ENCODE measurements at regions not wholly inside any gene's neighbourhood (a gene's known extent, or its start where the extent isn't known, plus 50 kb on each side); places are given as distances from the start of the nearest gene placed in this dataset.

DNA sequence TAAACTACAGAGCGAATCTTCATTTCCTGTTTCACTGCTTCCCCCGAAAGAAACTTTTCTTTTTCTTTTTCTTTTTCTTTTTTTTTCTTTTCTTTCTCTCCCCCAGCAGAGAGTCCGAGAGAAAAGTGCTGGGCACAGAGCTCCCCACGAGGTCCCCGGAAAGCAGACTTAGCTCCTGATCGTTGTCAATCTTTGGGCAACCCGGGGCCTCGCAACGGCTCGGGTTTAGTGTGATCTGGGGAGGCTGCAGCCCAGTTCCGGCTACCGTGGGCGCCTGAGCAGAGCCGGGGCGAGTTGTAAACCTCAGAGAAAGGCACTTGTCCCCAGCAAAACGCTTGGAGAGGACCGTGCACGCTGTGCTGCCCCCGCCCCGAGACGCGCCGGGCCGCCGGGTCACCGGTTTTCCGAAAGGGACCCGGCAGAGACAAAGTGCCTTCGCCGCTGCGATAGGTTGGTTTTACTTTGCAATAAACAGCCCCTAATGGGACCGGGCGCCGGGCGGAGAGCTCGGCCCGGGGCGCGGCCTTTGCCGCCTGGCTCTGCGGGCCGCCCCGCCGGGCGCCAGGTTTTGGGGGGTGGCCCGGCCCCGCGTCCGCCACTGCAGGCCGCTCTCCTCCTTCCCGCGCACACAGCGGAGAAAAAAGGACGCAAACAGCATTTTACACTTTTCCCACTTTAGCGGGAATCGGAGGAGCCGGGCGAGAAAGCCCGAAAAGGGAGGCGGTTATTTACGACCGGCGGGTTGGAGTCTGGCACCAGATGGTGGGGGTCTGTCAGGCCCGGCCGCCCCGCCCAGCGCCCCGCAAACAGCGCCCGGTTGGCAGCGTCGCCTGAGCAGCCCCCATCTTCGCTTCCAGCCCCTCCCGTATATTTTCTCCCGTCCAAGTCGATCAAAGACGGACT lies 136.0 kb downstream of the INSIG2 start:
- POLR2A ChIA-PET: no interaction called here
- no peaks in the 10 kb centered on the region for H3K79me2 ChIP-seq (ENCODE audit: insufficient read depth)
- no peaks in the 10 kb centered on the region for H3K9me3 ChIP-seq
- H3K27ac ChIP-seq (ENCODE audit: low read depth in 2 of 2, low read length in 1 of 2): no peak overlapping the region
- peak overlapping the region; percentile 69 for H3K4me2 ChIP-seq
- H3K4me1 ChIP-seq (ENCODE audit: control insufficient read depth in 1 of 2, insufficient read depth in 2 of 2, low read depth in 1 of 2, low read length in 1 of 2): peaks cover 0 to 5% of the 10 kb centered on the region in 2 experiments; a peak in 1 of 4 replicates
- H3K36me3 ChIP-seq (replicated peaks in 1 of 2; ENCODE audit: control insufficient read depth in 1 of 2, insufficient read depth in 2 of 2, low read length in 1 of 2): no peaks in the 10 kb centered on the region
- no peaks in the 10 kb centered on the region for H3K9me2 ChIP-seq
- no peaks in the 10 kb centered on the region; the same call in 1 of the 2 replicates for H4K20me1 ChIP-seq (ENCODE audit: insufficient read depth)
- H3F3A ChIP-seq (replicated peaks; ENCODE audit: insufficient read depth): no peaks in the 10 kb centered on the region
- CTCF ChIA-PET: interaction anchor here (0.9 to 5.5 kb wide), 4 partner anchors 9 to 658 kb away, joined by 3 to 57 read pairs (median 3); no protein-coding TSS in a partner anchor
- H3K4me3 ChIP-seq (ENCODE audit: low read depth in 2 of 2, low read length in 1 of 2): peak overlapping the region; percentile 21 to 34
- no peak overlapping the region for H3K9ac ChIP-seq
- peak overlapping the region; percentile 81; the same call in 1 of the 2 replicates for H2AFZ ChIP-seq (ENCODE audit: low read depth)
- 18% methylated on average over 31 of the region's 77 CpGs for WGBS (ENCODE audit: low lambda C conversion rate)
- DNase-seq: peak; percentile 50
- H3K27me3 ChIP-seq (ENCODE audit: insufficient read depth): peaks cover 68% of the 10 kb centered on the region
- TF ChIP-seq, protein P1, sequence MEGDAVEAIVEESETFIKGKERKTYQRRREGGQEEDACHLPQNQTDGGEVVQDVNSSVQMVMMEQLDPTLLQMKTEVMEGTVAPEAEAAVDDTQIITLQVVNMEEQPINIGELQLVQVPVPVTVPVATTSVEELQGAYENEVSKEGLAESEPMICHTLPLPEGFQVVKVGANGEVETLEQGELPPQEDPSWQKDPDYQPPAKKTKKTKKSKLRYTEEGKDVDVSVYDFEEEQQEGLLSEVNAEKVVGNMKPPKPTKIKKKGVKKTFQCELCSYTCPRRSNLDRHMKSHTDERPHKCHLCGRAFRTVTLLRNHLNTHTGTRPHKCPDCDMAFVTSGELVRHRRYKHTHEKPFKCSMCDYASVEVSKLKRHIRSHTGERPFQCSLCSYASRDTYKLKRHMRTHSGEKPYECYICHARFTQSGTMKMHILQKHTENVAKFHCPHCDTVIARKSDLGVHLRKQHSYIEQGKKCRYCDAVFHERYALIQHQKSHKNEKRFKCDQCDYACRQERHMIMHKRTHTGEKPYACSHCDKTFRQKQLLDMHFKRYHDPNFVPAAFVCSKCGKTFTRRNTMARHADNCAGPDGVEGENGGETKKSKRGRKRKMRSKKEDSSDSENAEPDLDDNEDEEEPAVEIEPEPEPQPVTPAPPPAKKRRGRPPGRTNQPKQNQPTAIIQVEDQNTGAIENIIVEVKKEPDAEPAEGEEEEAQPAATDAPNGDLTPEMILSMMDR (IDR thresholded peaks at IDR 0.05): no peak
- TF ChIP-seq EP300 (IDR thresholded peaks at IDR 0.05; ENCODE audit: borderline replicate concordance in 1 of 2, low read depth in 1 of 2, low read length in 1 of 2): no peak
- no peak for TF ChIP-seq JUND (IDR thresholded peaks at IDR 0.05)
- peak; percentile 65 for TF ChIP-seq EZH2phosphoT487 (IDR thresholded peaks at IDR 0.05; ENCODE audit: borderline replicate concordance, low read depth)

DNA sequence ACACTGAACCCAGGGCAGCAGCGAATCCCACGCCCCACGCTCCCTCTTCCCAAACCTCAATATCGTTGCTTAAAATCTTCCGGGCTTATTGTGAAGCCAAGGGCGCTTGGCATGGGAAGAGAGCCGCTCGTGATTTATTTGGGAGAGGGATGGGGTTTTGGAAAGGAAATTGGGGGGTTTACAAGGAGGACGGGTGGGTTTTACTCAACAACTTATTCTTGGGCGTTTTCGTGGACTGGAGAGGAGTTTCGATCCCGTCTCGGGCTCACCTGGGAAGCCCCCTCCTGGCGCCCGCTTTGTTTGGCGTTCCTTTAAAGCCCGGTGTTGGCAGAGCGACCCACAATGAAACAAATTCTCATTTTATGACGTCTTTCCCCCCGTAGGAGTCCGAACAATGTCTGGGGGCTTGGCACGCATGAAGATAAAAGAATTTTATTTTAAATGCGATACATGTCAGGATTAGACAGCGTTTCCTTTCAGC lies 135.3 kb downstream of the INSIG2 start:
- no peak for DNase-seq
- H3K79me2 ChIP-seq (ENCODE audit: insufficient read depth): no peaks in the 10 kb centered on the region
- no peaks in the 10 kb centered on the region for H3K9me3 ChIP-seq
- no peaks in the 10 kb centered on the region; the same call in 1 of the 2 replicates for H4K20me1 ChIP-seq (ENCODE audit: insufficient read depth)
- H3K9ac ChIP-seq: no peak overlapping the region
- H2AFZ ChIP-seq (ENCODE audit: low read depth): peak overlapping the region; percentile 81; the same call in 1 of the 2 replicates
- H3K9me2 ChIP-seq: no peaks in the 10 kb centered on the region
- H3K36me3 ChIP-seq (replicated peaks in 1 of 2; ENCODE audit: control insufficient read depth in 1 of 2, insufficient read depth in 2 of 2, low read length in 1 of 2): no peaks in the 10 kb centered on the region
- ChIA-PET POLR2A (no interaction called here), CTCF (interaction anchor here (0.6 to 5.5 kb wide), 10 partner anchors 10 to 658 kb away, joined by 3 to 57 read pairs (median 4); partner anchors contain the start of gene EN1)
- H3K4me2 ChIP-seq: peak overlapping the region; percentile 69
- H3K27ac ChIP-seq (ENCODE audit: low read depth in 2 of 2, low read length in 1 of 2): no peak overlapping the region
- TF ChIP-seq MXI1 (IDR thresholded peaks at IDR 0.05; ENCODE audit: low read depth, low read length) (no peak), RAD21 (IDR thresholded peaks at IDR 0.05; ENCODE audit: low read length) (no peak), EZH2phosphoT487 (IDR thresholded peaks at IDR 0.05; ENCODE audit: borderline replicate concordance, low read depth) (no peak), SIN3A (IDR thresholded peaks at IDR 0.05; ENCODE audit: borderline replicate concordance, low read depth, low read length) (no peak), SMC3 (IDR thresholded peaks at IDR 0.05; ENCODE audit: low read depth, low read length) (no peak), NRF1 (IDR thresholded peaks at IDR 0.05; ENCODE audit: low read depth, low read length) (no peak), ELF1 (IDR thresholded peaks at IDR 0.05) (no peak), FOXM1 (IDR thresholded peaks at IDR 0.05; ENCODE audit: low read depth) (no peak), GABPA (IDR thresholded peaks at IDR 0.05; ENCODE audit: low read depth) (no peak), FOSL2 (IDR thresholded peaks at IDR 0.05; ENCODE audit: borderline replicate concordance, low read depth) (no peak), CHD2 (IDR thresholded peaks at IDR 0.05; ENCODE audit: low read length, partially characterized antibody) (no peak)
- TF ChIP-seq, protein P2, sequence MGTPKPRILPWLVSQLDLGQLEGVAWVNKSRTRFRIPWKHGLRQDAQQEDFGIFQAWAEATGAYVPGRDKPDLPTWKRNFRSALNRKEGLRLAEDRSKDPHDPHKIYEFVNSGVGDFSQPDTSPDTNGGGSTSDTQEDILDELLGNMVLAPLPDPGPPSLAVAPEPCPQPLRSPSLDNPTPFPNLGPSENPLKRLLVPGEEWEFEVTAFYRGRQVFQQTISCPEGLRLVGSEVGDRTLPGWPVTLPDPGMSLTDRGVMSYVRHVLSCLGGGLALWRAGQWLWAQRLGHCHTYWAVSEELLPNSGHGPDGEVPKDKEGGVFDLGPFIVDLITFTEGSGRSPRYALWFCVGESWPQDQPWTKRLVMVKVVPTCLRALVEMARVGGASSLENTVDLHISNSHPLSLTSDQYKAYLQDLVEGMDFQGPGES (IDR thresholded peaks at IDR 0.05; ENCODE audit: low read depth, low read length): no peak
- TF ChIP-seq, protein P3, sequence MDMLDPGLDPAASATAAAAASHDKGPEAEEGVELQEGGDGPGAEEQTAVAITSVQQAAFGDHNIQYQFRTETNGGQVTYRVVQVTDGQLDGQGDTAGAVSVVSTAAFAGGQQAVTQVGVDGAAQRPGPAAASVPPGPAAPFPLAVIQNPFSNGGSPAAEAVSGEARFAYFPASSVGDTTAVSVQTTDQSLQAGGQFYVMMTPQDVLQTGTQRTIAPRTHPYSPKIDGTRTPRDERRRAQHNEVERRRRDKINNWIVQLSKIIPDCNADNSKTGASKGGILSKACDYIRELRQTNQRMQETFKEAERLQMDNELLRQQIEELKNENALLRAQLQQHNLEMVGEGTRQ (IDR thresholded peaks at IDR 0.05; ENCODE audit: borderline replicate concordance, low read depth, low read length): no peak
- no peaks in the 10 kb centered on the region for H3F3A ChIP-seq (replicated peaks; ENCODE audit: insufficient read depth)
- peaks cover 66% of the 10 kb centered on the region for H3K27me3 ChIP-seq (ENCODE audit: insufficient read depth)
- peaks cover 0 to 5% of the 10 kb centered on the region in 2 experiments; a peak in 1 of 4 replicates for H3K4me1 ChIP-seq (ENCODE audit: control insufficient read depth in 1 of 2, insufficient read depth in 2 of 2, low read depth in 1 of 2, low read length in 1 of 2)
- peak overlapping the region in 1 of 2 experiments; percentile 34; a peak in 1 of 4 replicates for H3K4me3 ChIP-seq (ENCODE audit: low read depth in 2 of 2, low read length in 1 of 2)
- 14% methylated on average over 25 of the region's 25 CpGs for WGBS (ENCODE audit: low lambda C conversion rate)
